Gastroesophageal sphincter (tissue), 4 donors: ENCODE measurements at regions not wholly inside any gene's neighbourhood (a gene's known extent, or its start where the extent isn't known, plus 50 kb on each side); places are given as distances from the start of the nearest gene placed in this dataset.

Experiments used
- ATAC-seq: fragments of 150-250 bp; one replicate; pipeline ENCODE4 v1.9.1; 2016; ENCODE audit warnings: mild to moderate bottlenecking, moderate library complexity
- H3K27ac ChIP-seq, 4 donors: fragments of 200-600 bp; sonication (generic) in 3 of 4; 1 replicate in 3 of 4; 2 replicates in 1 of 4; pipeline ENCODE4 v1.5.1; 2016 to 2019
- H3K27me3 ChIP-seq: fragments of 200-600 bp; sonication (generic); one replicate; pipeline ENCODE4 v1.5.1; 2019
- H3K36me3 ChIP-seq, 2 donors: fragments of 200-600 bp; sonication (generic); one replicate each; pipeline ENCODE4 v1.5.1; 2019; ENCODE audit warnings: control low read depth in 1 of 2
- H3K4me1 ChIP-seq, 3 donors: fragments of 200-600 bp; sonication (generic); 1 replicate in 2 of 3; 2 replicates in 1 of 3; pipeline ENCODE4 v1.5.1; 2016 to 2019; ENCODE audit warnings: control low read depth in 2 of 3
- H3K4me3 ChIP-seq, 2 donors: fragments of 200-600 bp; sonication (generic); one replicate each; pipeline ENCODE4 v1.5.1; 2019; ENCODE audit warnings: mild to moderate bottlenecking in 1 of 2, moderate library complexity in 1 of 2
- H3K9me3 ChIP-seq, 3 donors: fragments of 200-600 bp; sonication (generic); one replicate each; pipeline ENCODE4 v1.5.1; 2017 to 2019; ENCODE audit warnings: control low read depth in 2 of 3
- CTCF ChIP-seq, 4 experiments: fragments of 200-600 bp in 2 of 4; fragments of 450-650 bp in 2 of 4; sonication (generic) in 1 of 4; IDR thresholded peaks; one replicate each; pipeline ENCODE4 v1.5.1; 2017 to 2019; ENCODE audit warnings: antibody characterized with exemption in 4 of 4, mild to moderate bottlenecking in 2 of 4, moderate library complexity in 2 of 4
- EP300 ChIP-seq: sonication (generic); formaldehyde crosslinking; IDR thresholded peaks from one replicate; pipeline ENCODE4 v1.6.1; 2017; ENCODE audit warnings: antibody characterized with exemption, mild to moderate bottlenecking
- POLR2A ChIP-seq, 2 donors: fragments of 450-650 bp; IDR thresholded peaks; one replicate each; pipeline ENCODE4 v1.6.1; 2017; ENCODE audit warnings: antibody characterized with exemption in 2 of 2, mild to moderate bottlenecking in 2 of 2, moderate library complexity in 1 of 2
- POLR2AphosphoS5 ChIP-seq: sonication (generic); formaldehyde crosslinking; IDR thresholded peaks from one replicate; pipeline ENCODE4 v1.6.1; 2017; ENCODE audit warnings: antibody characterized with exemption
- WGBS, 2 donors: methylation state at CpG; one replicate each; pipeline ENCODE4 v1.1.5; 2018; ENCODE audit warnings: low coverage in 1 of 2; 5-methylcytosine and 5-hydroxymethylcytosine counted together

DNA sequence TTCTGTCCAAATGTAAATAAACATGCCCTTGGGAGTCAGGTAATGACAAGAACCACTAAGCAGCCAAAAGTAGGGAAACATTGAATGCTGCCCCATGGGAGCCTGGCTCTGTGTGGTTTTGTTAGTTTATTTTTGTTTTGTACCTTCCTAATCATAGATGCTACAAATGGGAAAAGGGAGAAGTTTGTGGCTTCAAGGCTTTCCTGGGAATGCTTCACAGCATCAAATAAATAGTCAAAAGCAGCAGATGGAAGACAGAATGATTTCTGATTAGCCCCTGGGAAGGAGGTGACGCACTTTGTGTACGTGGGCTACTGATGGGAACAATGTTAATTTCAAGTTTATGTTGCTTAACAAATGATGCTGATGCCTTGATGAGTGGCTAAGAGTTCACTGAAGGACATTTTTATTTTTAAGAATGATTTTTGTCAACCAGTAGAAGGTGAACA lies 532.7 kb downstream of the BCKDHB start:
- no peaks in the 10 kb centered on the region for H3K4me1 ChIP-seq
- H3K4me3 ChIP-seq, result no peak overlapping the region
- TF ChIP-seq POLR2A (IDR thresholded peaks at IDR 0.05), result no peak
- no peak for TF ChIP-seq CTCF (IDR thresholded peaks at IDR 0.05)
- TF ChIP-seq POLR2AphosphoS5, result no peak
- no peak for TF ChIP-seq EP300
- no peaks in the 10 kb centered on the region for H3K36me3 ChIP-seq
- no peak for ATAC-seq
- H3K27ac ChIP-seq, result peak overlapping the region in 1 of 4 donors; percentile 30
- H3K9me3 ChIP-seq, result no peaks in the 10 kb centered on the region
- no peaks in the 10 kb centered on the region for H3K27me3 ChIP-seq
- WGBS, 2 donors, result 89 to 100% methylated on average over 2 of the region's 2 CpGs

GRCh38 chr6:80638213-80639055 lies 532.0 kb downstream of the BCKDHB start:
- H3K4me1 ChIP-seq, result no peaks in the 10 kb centered on the region
- H3K9me3 ChIP-seq, result no peaks in the 10 kb centered on the region
- H3K36me3 ChIP-seq, result no peaks in the 10 kb centered on the region
- TF ChIP-seq POLR2A (IDR thresholded peaks at IDR 0.05), result no peak
- TF ChIP-seq EP300, result no peak
- no peak for TF ChIP-seq POLR2AphosphoS5
- H3K27ac ChIP-seq, result peak overlapping the region in 1 of 4 donors; percentile 30
- 32 to 45% methylated on average over 7 to 9 of the region's 9 CpGs for WGBS, 2 donors
- ATAC-seq, result peak; percentile 68
- no peak overlapping the region for H3K4me3 ChIP-seq
- H3K27me3 ChIP-seq, result no peaks in the 10 kb centered on the region

DNA sequence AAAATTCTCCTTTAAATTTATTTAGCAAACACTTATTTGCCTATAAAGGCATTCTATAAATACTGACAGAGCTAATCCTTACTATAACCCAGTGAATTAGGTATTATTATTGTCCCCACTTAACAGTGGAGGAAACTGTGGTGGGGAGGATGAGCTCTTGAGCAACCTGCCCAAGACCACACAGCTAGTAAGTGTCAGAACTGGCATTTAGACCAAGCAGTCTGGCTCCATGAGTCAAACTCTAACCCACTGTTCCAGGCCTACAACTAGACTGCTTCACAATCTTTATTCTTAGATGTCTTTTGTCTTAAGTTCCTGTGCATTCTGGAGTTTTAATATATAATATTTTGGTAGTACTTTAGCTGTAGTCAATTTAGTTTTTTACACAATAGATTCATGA lies 530.8 kb downstream of the BCKDHB start:
- no peak overlapping the region for H3K4me3 ChIP-seq
- no peak for TF ChIP-seq EP300
- no peak for TF ChIP-seq CTCF (IDR thresholded peaks at IDR 0.05)
- TF ChIP-seq POLR2A (IDR thresholded peaks at IDR 0.05), result no peak
- no peak for TF ChIP-seq POLR2AphosphoS5
- ATAC-seq, result no peak
- H3K4me1 ChIP-seq, result no peaks in the 10 kb centered on the region
- no peaks in the 10 kb centered on the region for H3K27me3 ChIP-seq
- H3K36me3 ChIP-seq, result no peaks in the 10 kb centered on the region
- H3K27ac ChIP-seq, result no peak overlapping the region
- H3K9me3 ChIP-seq, result no peaks in the 10 kb centered on the region

DNA sequence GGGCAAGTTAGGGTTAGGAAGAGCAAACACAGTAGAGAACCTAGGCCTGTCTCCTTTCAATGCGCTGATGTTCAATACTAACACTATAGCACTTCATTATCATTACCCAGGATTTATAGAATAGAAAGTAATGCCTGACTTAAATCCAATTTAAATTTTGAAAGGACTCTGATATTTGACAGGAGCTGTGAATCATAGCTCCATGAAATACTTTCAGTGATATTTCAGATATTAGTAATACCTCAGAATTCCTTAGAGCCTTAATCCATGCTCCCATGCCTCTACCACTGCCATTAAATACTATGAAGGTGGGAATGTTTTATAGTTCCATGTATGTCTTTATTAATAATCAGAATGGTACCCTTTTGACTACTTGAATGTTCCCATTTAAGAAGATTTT lies 530.2 kb downstream of the BCKDHB start:
- Histone ChIP-seq H3K27me3 (no peaks in the 10 kb centered on the region), H3K9me3 (no peaks in the 10 kb centered on the region), H3K4me1 (no peaks in the 10 kb centered on the region), H3K4me3 (no peak overlapping the region), H3K27ac (no peak overlapping the region), H3K36me3 (no peaks in the 10 kb centered on the region)
- no peak for TF ChIP-seq CTCF (IDR thresholded peaks at IDR 0.05)
- no peak for TF ChIP-seq POLR2AphosphoS5
- no peak for TF ChIP-seq POLR2A (IDR thresholded peaks at IDR 0.05)
- TF ChIP-seq EP300, result no peak
- no peak for ATAC-seq
- WGBS, 2 donors, result 94 to 100% methylated on average over 1 of the region's 1 CpG

GRCh38 chr6:80633412-80633811 lies 526.9 kb downstream of the BCKDHB start:
- H3K9me3 ChIP-seq, result peaks cover 0 to 17% (median 0%) of the 10 kb centered on the region in 3 donors
- no peak overlapping the region for H3K27ac ChIP-seq
- WGBS, 2 donors, result 67 to 69% methylated on average over 2 of the region's 2 CpGs
- no peaks in the 10 kb centered on the region for H3K27me3 ChIP-seq
- TF ChIP-seq POLR2A (IDR thresholded peaks at IDR 0.05) (no peak), POLR2AphosphoS5 (no peak), EP300 (no peak), CTCF (IDR thresholded peaks at IDR 0.05) (no peak)
- no peaks in the 10 kb centered on the region for H3K4me1 ChIP-seq
- H3K36me3 ChIP-seq, result no peaks in the 10 kb centered on the region
- H3K4me3 ChIP-seq, result no peak overlapping the region
- ATAC-seq, result no peak
